ENCODE measurements at regions not wholly inside any gene's neighbourhood (a gene's known extent, or its start where the extent isn't known, plus 50 kb on each side); places are given as distances from the start of the nearest gene placed in this dataset.

GRCh38 chr18:30676053-30676480 lies 366.5 kb downstream of the DSC3 start:
- TF ChIP-seq RCOR1 (IDR thresholded peaks at IDR 0.05; ENCODE audit: low read depth, low read length) (no peak), EP300 (IDR thresholded peaks at IDR 0.05) (no peak), CHD4 (IDR thresholded peaks at IDR 0.05; ENCODE audit: borderline replicate concordance) (no peak), POLR2A (IDR thresholded peaks at IDR 0.05; ENCODE audit: low read length) (no peak), CTCF (IDR thresholded peaks at IDR 0.05) (no peak), KDM5A (IDR thresholded peaks at IDR 0.05) (no peak), USF2 (IDR thresholded peaks at IDR 0.05) (no peak), PBX3 (IDR thresholded peaks at IDR 0.05) (no peak), MAX (IDR thresholded peaks at IDR 0.05) (no peak)
